Stimulated activated CD4-positive, alpha-beta T cell treated with anti-CD3 and anti-CD28 coated beads, Interleukin-2, amount 100 ng/mL, for 24 hours (primary cell): ENCODE measurements at regions not wholly inside any gene's neighbourhood (a gene's known extent, or its start where the extent isn't known, plus 50 kb on each side); places are given as distances from the start of the nearest gene placed in this dataset.

Source experiments
- DNase-seq, 2 donors: peaks; one replicate each; pipeline ENCODE4 v3.0.0-alpha.2; 2020

- DNase-seq, result no peak
These were observed 230.3 kb downstream of the ENGASE start for GRCh38 chr17:79304884-79305283.

DNA sequence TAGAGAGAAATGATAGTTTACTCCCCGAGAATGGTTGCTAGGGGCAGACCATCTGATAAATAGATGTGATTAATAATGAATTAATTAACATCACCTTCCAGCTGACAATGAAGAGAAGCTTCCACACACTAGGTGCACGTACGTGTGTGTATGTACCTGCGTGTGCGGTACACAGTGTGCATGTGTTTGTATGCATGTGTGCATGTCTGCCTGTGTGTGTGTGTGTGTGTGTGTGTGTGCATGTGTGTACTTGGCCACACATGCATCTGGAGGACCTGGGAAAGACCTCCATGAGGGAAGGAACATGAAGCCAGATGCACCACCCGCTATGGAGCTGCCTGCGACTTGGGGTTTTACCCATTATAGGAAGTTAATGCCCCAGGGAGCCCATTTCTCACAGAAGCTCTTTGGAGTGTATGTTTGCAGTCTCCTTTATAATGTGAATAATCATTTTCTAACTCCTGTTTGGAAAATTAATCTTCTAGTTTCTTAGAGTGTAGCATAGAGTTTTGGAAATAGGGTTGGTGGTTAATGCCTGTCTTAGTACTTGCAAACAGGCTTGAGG lies 229.1 kb downstream of the ENGASE start:
- no peak for DNase-seq

GRCh38 chr17:79301469-79301868 lies 226.8 kb downstream of the ENGASE start:
- no peak for DNase-seq

DNA sequence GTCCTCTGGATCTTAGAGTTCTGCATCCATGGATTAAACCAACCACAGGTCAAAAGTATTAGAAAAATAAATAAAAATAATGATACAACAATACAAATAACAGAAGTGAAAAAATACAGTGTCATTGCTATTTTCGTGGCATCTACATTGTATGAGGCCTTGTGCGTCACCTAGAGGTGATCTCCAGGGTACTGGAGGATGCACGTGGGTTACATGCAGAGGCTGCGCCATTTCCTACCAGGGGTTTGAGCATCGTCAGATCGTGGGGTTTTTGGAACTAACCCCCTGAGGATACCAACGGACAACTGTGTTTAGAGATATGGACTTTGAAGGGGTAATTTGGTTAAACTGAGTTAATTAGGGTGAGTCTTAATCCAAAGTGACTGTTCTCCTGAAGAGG lies 224.7 kb downstream of the ENGASE start:
- no peak for DNase-seq

GRCh38 chr17:79298799-79299198 lies 224.2 kb downstream of the ENGASE start:
- DNase-seq, result no peak

GRCh38 chr17:79296243-79296642 lies 221.6 kb downstream of the ENGASE start:
- DNase-seq, result no peak

- DNase-seq, result no peak
These were observed 220.7 kb downstream of the ENGASE start for GRCh38 chr17:79295307-79295706.

DNA sequence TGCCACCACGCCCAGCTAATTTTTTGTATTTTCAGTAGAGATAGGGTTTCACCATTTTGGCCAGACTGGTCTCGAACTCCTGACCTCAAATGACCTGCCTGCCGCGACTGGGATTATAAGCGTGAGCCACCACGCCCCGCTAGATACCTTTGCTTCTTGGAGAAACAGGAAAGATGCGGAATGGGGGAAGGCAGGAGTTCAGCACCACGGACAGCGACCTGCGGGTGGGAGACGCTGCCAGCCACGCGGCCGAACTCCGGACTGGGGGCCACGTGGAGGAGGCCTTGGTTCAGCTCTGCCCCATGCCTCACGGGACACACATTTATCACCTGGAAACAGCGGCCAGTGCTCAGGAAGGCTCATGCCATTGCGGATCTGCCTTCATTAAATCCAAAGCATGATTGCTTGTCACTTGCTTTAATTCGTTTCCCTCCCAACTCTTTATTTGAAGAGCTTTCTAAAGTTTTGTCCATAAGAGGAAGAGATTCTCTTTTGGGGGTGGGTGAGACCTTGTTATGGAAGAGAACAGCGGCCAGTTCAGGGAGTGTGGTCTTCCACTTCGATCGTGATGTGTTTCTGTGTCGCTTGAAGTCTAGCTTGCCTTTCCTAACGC lies 219.9 kb downstream of the ENGASE start:
- DNase-seq, result peak; percentile 42 to 54

GRCh38 chr17:79292501-79292900 lies 217.9 kb downstream of the ENGASE start:
- no peak for DNase-seq

DNA sequence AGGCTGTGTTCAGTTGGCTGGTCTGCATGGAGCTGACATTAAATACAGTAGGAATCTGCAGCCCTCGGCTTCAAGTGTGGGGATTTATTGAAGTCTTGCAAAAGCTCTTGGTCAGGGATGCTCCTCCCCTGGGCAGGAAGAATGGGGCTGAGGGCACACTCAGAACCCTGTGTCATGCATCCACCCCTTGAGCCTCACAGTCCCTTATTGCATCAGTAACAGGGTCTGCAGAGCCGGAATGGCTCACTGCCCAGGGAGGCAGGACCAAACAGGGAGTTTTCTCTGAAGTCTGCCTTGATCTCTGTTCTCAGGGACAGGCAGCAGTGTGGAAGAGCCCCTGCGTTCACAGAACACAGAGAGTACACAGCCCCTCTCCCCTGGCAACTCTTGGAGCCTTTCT lies 216.8 kb downstream of the ENGASE start:
- DNase-seq, result no peak

DNA sequence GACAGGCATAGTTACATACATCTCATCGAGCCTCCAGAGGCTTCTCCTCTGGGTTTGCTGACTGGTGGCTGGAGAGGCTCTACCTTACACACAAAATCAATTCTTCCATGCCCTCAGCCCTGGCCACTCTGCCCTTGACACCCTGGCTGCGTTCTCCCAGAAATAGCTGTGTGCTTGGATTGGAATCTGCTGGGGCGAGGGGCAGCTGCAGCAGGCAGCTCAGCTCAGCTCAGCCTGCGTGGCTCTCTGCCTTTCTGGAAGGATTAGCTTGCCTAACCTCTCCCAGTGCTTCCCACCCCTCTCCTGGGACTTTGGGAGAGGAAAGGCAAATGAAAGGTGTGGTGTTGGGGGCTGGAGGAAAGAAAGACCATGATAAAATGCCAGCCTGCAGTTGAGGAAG lies 216.1 kb downstream of the ENGASE start:
- no peak for DNase-seq

- no peak for DNase-seq
These were observed 214.3 kb downstream of the ENGASE start for GRCh38 chr17:79288950-79289349.

DNA sequence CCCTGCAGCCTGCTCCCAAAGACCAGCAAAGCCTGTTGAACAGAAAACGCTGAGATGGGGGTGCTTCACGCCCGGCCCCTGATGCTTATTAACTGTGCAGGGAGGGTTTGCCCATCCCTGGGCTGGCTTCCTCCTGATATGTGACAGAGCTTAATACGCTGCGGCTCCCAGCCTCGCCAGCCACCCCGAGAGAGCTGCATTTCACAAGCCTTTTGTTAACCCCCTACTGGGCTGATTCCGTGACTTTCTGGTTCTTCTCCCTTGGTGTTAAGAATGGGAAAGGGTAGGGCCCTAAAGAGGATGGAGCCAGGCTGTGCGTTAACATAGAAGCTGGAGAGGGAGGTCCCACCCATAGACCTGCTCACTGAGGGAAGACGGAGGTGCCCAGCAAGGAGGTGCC lies 211.8 kb downstream of the ENGASE start:
- no peak for DNase-seq

DNA sequence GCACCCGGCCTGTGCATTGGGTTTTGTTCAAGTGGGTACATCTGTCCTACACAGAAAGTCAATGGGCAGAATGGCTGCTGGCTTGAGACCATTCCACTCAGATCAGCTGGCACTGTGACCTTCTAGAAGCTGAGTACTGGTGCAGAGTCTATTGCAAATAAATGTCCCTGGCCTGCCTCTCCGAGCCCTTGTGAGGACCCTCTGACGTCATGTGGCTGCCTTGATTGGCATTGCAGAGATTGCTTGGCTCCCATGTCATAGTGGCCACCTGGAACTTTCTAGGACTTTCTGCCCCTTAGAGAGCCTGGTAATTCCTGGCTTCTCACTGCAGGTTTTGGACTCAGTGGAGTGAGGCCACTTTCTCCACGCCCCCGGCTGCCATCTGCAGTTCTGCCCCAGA lies 211.3 kb downstream of the ENGASE start:
- no peak for DNase-seq

- no peak for DNase-seq
These were observed 207.7 kb downstream of the ENGASE start for GRCh38 chr17:79282294-79282693.

DNA sequence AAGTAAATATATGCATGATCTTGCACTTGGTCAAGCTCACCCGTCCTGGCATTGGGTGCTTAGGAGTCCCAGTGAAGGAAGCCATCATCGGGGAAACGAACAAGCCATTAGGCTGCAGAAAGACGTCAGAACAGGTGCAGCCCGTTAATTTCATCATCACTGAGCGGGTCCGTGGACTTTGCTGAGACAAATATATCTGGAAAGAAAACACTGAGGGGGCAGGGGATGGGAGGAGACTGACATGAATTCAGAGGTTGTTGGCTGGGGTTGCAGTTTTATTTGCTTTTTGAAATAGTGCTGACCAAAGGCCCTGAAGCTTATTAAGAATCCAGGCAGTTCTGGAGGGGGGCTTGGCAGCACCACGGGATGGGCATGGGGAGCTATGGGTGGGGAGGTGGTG lies 207.2 kb downstream of the ENGASE start:
- no peak for DNase-seq

DNA sequence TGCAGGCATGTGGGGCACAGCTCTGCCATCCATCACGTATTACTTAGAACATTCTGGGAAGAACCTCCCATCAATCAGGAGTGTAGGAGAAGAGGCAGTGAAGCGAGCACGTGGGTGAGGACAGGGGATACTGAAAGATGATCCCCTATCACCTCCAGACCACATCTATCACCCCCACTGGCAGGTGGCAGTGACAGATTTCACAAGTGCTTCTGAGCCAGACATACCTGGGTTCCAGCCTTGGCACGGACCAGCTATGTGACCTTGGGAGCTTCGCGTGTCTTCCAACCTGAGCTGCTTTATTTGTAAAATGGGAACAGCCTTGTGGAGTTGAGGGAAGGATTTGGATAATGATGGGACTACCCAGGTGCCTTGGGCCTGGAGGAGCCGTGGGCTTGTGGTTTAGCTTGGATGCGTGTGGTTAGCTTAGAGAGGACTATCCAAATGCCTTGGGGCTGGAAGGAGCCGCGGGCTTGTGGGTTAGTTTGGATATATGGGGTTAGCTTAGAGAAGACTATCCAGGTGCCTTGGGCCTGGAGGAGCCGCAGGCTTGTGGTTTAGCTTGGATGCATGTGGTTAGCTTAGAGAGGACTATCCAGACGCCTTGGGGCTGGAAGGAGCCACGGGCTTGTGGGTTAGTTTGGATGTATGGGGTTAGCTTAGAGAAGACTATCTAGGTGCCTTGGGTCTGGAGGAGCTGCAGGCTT lies 206.4 kb downstream of the ENGASE start:
- DNase-seq, result no peak

- DNase-seq, result no peak
These were observed 205.4 kb downstream of the ENGASE start for GRCh38 chr17:79280010-79280409.

DNA sequence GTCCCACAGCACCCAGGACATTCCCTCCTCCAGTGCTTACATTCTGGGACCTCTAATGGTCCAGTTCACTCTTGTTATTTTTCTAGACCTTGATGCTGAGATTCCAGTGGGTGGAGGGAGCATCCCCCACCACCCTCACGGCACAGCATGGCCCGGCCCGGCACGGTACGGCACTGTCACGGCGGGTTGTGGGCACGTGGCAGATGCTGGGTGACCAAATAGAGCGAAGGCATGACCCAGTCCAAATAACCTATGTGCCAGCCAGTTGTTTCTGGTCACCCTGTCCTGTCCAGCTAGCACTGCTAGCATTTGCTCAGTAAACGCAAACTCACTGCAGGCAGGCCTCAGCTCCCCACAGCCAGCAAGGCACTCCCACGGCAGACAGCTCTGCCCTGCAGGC lies 204.7 kb downstream of the ENGASE start:
- no peak for DNase-seq

DNA sequence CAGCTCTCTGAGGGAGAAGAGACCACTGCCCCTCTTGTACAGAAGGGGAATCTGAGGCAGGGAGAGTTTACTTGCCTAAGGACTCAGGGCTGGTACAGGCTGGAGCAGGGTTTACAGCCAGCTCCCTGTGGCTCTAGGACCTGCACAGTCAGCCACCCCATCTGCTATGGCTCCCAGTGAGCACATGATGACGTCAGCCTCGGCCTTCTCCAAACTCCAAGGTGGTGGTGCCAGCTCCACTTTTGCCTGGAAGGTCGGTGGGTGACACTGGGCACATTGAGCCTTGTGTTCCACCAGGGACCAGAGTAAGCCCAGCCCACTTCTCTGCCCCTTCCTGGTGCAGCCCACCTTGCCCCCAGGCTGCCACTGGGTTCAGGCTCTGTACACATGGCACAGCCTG lies 202.2 kb downstream of the ENGASE start:
- no peak for DNase-seq

GRCh38 chr17:79273660-79274059 lies 199.0 kb downstream of the ENGASE start:
- no peak for DNase-seq

DNA sequence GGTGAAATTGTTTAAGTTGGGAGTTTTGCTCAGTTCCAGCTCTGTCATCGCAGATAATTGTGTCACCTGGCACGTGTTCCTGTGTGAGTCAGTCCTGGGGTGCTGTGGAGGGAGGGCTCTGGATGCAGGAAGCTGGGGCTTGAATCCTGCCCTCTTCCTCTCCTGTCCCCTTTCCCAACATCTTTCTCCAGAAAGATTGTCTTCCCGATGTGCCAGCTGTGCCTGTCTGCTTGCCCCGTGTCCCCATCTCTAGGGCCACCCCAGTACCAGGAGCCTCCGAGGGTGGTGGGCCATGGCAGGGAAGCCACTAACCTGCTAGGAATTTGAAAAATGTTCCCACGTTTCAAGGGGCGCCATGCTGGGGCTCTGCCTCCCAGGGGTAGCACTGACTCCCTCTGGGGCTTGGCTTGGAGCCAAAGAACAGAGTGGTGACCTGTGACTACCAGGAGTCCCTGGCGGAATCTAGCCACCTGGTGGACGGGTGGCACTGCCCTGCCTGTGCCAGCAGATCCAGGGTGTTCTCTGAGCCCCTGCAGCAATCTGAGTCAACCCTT lies 198.1 kb downstream of the ENGASE start:
- no peak for DNase-seq

- DNase-seq, result no peak
These were observed 197.6 kb downstream of the ENGASE start for GRCh38 chr17:79272220-79272619.

DNA sequence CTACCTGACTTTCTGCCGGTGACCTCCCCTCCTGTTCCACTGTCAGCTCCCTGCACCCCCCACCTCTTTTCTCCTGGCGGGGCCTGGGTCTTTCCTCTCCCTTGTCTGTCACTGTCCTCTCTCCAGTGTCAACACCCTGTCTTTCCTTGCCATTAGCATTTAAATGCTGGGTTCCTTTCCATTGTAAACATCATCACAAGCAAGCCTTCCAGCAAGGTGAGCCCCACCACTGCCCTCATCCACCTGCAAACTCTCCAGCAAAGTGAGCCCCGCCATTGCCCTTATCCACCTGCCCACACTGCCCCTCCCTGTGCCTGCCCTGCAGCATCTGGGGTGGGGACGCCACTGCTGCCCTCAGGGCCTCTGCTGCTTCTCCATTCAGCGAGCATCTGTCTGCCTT lies 195.0 kb downstream of the ENGASE start:
- no peak for DNase-seq
